ENCODE measurements at regions not wholly inside any gene's neighbourhood (a gene's known extent, or its start where the extent isn't known, plus 50 kb on each side); places are given as distances from the start of the nearest gene placed in this dataset.

GRCh38 chr14:53896726-53897125 lies 59.9 kb downstream of the BMP4 start:
- DNase-seq: no peak

GRCh38 chr14:53894456-53894855 lies 62.2 kb downstream of the BMP4 start:
- no peak for DNase-seq

GRCh38 chr14:53893374-53893773 lies 63.3 kb downstream of the BMP4 start:
- DNase-seq: no peak

- DNase-seq: no peak
These were observed 66.0 kb downstream of the BMP4 start for GRCh38 chr14:53890611-53891101.

- DNase-seq: no peak
These were observed 67.9 kb downstream of the BMP4 start for GRCh38 chr14:53888535-53889386.

GRCh38 chr14:53885136-53885640 lies 71.4 kb downstream of the BMP4 start:
- no peak for DNase-seq

GRCh38 chr14:53884601-53885000 lies 72.0 kb downstream of the BMP4 start:
- DNase-seq: no peak

GRCh38 chr14:53883739-53884138 lies 72.9 kb downstream of the BMP4 start:
- DNase-seq: no peak

GRCh38 chr14:53882684-53883083 lies 73.9 kb downstream of the BMP4 start:
- no peak for DNase-seq

GRCh38 chr14:53881921-53882320 lies 74.7 kb downstream of the BMP4 start:
- DNase-seq: no peak

GRCh38 chr14:53881161-53881871 lies 75.3 kb downstream of the BMP4 start:
- DNase-seq: no peak

- DNase-seq: no peak
These were observed 75.9 kb downstream of the BMP4 start for GRCh38 chr14:53880761-53881160.

- DNase-seq: no peak
These were observed 76.9 kb downstream of the BMP4 start for GRCh38 chr14:53879747-53880146.

GRCh38 chr14:53879022-53879686 lies 77.5 kb downstream of the BMP4 start:
- no peak for DNase-seq

GRCh38 chr14:53875324-53875897 lies 81.2 kb downstream of the BMP4 start:
- no peak for DNase-seq

- no peak for DNase-seq
These were observed 81.9 kb downstream of the BMP4 start for GRCh38 chr14:53874704-53875103.

GRCh38 chr14:53872681-53873089 lies 83.9 kb downstream of the BMP4 start:
- DNase-seq: no peak

GRCh38 chr14:53871951-53872350 lies 84.7 kb downstream of the BMP4 start:
- no peak for DNase-seq

- no peak for DNase-seq
These were observed 85.6 kb downstream of the BMP4 start for GRCh38 chr14:53871011-53871410.

GRCh38 chr14:53865711-53866110 lies 90.9 kb downstream of the BMP4 start:
- DNase-seq: no peak

GRCh38 chr14:53861781-53862180 lies 94.8 kb downstream of the BMP4 start:
- no peak for DNase-seq

- no peak for DNase-seq
These were observed 98.3 kb downstream of the BMP4 start for GRCh38 chr14:53858345-53858684.

Measured in DMS153 (cell line).